ENCODE measurements at regions not wholly inside any gene's neighbourhood (a gene's known extent, or its start where the extent isn't known, plus 50 kb on each side); places are given as distances from the start of the nearest gene placed in this dataset.

- TF ChIP-seq CTCF (IDR thresholded peaks at IDR 0.05) (no peak), POLR2AphosphoS5 (IDR thresholded peaks at IDR 0.05; ENCODE audit: low read depth, low read length) (no peak)
Observed at GRCh38 chr20:5486377-5487054, 124.3 kb downstream of the GPCPD1 start.
